Stimulated activated CD4-positive, alpha-beta T cell treated with anti-CD3 and anti-CD28 coated beads, TNF-alpha, amount 100 ng/mL, for 4 hours (primary cell): ENCODE measurements at regions not wholly inside any gene's neighbourhood (a gene's known extent, or its start where the extent isn't known, plus 50 kb on each side); places are given as distances from the start of the nearest gene placed in this dataset.
A peak's percentile ranks its signal among the peaks of the same experiment; 100 is the strongest.
"Not testable (repeated sequence)": the region's sequence is repeated elsewhere in the genome, so short reads cannot be mapped to it uniquely, and the experiment has no call there.

ENCODE experiments used
- DNase-seq, 3 experiments: peaks; one replicate each; pipeline ENCODE4 v3.0.0-alpha.2; 2020; ENCODE audit warnings: low read depth in 3 of 3

GRCh38 chr2:16756831-16757644, 91.4 kb upstream of the CYRIA start:
- DNase-seq = peak; percentile 10 to 31 (median 16)

DNA sequence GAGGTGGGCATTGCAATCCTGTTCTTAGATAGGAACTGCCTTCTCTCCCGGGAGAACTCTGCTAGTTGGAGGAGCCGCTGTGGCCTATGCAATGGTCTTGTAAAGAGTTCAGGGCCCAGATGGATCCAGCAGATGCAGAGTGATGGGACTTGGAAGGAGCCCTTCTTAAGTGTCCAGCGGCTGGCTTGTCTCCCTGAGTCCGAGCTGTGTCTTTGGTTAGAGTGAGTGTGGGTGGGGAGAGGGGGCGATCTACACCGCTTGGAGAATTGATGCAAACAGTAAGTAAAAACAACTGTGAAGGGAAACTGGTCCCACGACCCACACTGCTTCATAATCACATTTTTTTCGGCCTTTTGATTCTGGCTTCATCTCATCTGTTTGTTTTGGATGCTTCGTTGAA, 89.8 kb upstream of the CYRIA start:
- no peak for DNase-seq

DNA sequence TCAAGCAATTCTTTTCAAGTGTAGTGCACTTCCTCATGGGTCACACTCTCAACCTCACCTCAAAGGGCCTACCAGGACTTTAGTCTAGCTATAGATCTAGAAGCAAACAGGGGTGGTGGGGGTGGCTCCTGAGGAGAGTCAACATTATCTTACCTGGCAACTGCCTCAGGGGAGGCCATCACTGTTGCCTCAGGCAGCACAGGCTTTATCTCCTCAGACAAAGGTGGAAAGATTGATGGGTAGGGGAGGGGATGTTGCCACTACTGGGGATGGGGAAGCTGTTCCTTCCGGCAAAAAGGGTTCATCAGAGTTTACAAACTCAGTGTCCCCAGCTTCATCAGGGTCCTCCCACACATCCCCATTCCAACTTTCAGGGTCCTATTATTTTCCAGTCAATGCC, 87.4 kb upstream of the CYRIA start:
- not testable (repeated sequence) for DNase-seq

- not testable (repeated sequence) for DNase-seq
Measured at GRCh38 chr2:16750925-16751214, 85.2 kb upstream of the CYRIA start.

DNA sequence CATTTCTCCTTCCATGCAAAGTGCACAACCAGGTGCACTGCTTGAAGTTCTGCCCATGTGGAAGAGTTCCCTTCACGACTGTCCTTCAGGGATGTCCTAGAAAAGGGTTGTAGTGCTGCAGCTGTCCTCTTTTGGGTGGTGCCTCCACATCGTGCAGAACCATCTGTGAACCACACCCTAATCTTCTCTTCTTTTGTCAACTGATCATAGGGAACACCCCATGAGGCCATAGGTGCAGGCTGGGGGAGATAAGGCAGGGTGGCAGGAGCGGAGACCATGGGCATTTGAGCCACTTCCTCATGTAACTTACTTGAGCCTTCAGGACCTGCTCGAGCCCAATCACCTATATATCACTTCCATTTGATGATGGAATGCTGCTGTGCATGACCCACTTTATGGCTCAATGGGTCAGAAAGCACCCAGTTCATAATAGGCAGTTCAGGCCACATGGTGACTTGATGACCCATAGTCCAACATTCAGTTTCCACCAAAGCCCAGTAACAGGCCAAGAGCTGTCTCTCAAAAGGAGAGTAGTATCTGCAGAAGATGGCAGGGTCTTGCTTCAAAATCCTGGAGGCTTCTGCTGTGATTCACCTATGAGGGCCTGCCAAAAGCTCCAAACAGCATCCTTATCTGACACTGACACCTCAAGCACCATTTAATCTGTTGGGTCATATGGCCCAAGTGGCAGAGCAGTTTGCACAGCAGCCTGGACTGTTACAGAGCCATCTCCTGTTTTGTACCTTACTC, 84.7 kb upstream of the CYRIA start:
- no peak for DNase-seq

DNA sequence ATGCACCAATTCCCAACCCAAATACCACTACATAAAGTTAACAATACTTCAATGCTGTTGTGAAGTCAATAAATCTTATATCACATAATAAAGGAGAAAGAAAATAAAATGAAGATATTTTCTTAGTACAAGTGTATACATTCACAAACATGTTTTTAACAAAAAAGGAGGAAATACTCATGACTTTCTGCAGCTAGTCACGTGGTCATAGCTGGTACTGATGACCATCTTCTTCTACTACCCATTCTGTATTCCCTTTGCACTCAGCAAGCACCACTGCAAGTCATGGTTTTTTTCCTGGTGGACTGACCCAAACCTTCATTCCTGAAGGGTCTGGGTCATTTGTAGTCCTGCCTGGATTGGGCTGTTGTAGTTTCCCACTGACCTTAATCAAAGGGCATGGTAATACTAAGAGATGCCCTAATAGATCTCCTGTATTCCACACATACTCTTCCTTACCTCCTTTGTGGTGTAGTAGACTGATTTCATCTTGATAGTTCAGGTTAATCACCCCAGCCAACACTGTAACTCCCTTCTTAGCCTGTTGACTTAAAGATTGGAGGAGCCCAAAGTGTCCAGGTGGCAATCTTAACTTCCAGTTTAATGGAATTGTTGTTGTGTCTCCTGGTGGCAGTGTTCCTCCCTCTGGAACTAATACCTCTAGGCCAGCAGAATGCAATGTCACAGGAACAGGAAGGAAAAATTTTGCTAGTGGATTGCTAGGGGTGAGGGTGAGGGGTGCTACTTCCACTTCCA, 83.1 kb upstream of the CYRIA start:
- not testable (repeated sequence) for DNase-seq

DNA sequence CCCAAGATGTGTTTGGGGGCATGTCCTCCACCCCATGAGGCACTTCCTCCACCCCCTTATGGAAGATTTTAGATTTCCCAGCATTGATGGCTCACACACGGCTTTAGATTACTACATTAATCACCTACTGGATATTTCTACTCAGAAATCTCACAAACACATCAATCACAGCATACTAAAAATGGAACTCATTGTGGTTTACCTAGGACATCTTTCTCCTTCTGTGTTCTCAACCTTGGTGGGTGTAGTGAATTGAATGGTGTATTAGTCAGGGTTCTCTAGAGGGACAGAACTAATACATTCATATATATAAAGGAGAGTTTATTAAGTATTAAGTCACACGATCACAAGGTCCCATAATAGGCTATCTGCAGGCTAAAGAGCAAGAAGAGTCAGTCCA, 82.1 kb upstream of the CYRIA start:
- no peak for DNase-seq

DNA sequence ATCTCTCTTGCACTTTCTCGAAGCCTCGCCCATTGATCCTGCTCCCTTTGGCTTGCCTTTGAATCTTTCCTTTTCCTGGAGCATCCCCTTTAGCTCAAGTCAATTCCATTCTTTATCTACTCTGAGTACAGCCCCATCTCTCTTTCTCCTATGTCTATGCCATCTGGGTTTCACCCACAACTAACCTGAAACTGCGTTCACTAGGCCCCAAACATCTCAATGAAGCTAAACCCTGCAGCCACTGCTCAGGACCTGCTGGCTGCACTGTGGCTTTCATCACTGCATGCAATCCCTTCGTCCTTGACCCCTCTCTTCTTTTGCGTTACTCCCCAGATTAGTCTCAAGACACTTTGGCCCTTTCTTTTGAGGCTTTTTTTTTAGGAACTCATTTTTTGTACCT, 81.6 kb upstream of the CYRIA start:
- no peak for DNase-seq

- DNase-seq = no peak
Measured at GRCh38 chr2:16746833-16747232, 81.2 kb upstream of the CYRIA start.

DNA sequence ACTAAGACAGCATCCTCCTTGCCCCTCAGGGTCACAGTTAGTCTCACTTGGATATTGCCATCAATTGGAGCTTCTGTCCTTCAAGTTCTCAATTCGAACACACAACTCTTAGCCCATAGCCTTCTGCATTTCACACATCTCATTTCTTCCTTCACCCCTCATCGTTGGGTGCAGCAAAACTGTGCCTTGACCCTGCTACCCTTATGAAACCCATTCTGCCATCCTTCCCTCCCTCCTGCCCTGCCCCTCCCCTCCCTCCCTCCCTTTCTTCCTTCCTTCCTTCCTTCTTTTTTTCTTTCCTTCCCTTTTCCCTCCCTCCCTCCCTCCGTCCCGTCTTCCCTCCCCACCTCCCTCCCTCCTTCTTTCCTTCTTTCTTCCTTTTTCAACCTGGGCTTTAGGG, 80.7 kb upstream of the CYRIA start:
- no peak for DNase-seq

GRCh38 chr2:16745466-16745865, 79.8 kb upstream of the CYRIA start:
- DNase-seq = no peak

DNA sequence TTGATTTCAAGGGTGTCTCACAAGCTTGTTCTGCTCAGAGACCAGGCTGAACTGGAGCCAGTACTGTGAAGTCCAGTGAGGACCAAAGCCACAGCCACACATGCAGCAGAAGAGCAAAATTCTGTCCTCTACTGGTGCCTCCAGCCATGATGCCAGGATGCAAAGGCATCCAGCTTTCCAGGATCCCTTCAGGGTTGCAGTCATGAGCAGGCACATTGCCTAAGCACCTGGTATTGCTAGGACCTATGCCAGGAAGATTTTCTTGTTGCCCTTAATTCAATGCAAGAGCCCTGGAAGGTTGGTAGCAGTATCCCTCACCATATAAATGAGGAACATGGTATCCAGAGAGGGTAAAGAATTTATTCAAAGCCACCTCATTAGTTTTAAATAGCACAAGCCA, 78.9 kb upstream of the CYRIA start:
- DNase-seq = no peak

DNA sequence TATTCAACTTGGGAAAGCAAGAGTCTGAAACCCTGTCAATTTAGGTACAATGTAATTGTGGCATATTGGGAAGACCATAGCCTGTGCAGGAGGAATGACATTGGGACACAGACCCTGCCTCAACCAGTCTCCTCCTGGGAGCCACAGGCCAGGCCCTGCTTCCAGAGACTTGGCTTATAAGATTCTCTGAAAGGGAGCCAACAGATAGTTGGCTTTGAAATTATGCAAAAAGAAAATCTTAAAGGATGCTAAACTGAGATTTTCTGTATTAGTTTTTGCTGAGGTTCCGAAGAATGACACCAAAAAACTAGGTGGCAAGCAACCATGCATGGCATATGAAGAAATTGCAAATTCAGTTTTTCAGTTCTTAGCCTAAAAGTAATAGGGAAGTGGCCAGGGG, 76.4 kb upstream of the CYRIA start:
- no peak for DNase-seq

- no peak for DNase-seq
Measured at GRCh38 chr2:16741498-16741897, 75.9 kb upstream of the CYRIA start.

DNA sequence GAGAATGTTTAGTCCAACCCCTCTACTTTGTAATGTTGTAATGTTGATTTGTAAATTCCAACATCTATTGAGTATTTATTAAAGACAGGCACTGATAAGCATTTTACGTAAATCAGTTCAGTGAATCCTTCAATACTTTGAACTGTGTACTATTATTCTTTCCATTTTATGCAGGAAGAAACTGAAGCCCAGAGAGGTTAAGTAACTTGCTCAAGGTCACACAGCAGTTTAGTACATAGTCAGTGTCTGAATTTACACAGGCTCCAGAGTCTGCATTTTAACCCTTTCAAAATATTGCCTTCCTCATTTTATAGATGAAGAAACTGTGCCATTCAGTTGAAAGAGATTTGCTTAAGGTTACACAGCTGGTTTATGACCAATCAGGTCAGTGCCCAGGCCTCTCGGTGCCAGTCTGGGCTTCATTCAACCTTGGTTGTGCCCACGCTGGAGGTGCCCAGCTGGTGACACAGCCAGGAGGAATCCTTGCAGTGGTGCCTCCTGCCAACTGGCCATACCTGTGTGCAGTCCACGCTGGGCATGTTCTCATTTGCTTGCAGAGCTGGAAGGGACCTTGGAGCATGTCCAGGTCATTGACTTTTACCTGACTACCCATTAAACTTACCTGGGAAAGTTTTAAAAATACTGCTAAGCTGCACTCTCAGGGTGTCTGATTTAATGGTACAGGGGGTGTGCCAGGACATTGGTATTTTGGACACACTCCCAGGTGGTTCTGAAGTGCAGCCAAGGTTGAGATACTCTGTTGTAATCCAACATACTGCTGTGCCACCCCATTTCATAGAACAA, 74.3 kb upstream of the CYRIA start:
- DNase-seq = no peak

- DNase-seq = no peak
Measured at GRCh38 chr2:16738361-16739225, 73.0 kb upstream of the CYRIA start.

GRCh38 chr2:16737812-16738211, 72.2 kb upstream of the CYRIA start:
- DNase-seq = no peak

DNA sequence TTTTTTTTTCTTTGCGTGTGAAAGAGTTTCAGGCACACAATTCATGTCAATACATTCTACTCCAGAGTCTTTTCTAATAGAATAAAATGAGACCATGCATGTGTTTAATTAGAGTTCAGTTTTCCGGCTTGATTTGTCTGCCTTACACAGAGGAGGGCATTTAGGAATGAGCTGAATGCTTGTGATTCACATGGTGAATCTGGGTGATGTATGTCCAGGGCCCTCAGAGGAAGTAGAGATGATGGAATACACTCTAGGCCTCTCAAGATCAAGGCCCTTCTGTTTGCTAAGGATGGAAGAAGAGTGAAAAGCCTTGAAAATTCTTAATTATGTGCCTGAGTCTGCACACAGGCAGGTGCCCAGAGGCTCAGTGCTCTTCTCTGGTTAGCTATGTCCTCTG, 71.0 kb upstream of the CYRIA start:
- DNase-seq = no peak

DNA sequence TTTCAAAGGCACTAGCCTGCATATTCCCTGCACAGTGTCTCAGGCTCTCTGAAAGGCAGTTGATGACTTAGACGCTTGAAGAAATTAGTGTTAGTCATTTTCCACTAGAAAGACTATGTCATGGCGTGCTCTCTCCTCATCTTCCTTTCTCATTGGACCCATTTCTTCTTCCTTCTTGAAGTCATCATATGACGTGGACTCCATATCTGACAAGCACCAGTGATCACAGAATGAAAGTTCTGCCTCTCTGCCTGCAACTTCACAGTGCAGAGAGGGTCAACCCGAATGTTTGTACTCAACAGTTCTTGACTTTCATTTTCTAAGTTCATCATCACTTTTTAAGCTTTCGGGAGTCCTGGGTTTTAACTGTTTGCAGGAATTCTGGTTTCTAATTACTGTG, 63.7 kb upstream of the CYRIA start:
- DNase-seq = no peak

DNA sequence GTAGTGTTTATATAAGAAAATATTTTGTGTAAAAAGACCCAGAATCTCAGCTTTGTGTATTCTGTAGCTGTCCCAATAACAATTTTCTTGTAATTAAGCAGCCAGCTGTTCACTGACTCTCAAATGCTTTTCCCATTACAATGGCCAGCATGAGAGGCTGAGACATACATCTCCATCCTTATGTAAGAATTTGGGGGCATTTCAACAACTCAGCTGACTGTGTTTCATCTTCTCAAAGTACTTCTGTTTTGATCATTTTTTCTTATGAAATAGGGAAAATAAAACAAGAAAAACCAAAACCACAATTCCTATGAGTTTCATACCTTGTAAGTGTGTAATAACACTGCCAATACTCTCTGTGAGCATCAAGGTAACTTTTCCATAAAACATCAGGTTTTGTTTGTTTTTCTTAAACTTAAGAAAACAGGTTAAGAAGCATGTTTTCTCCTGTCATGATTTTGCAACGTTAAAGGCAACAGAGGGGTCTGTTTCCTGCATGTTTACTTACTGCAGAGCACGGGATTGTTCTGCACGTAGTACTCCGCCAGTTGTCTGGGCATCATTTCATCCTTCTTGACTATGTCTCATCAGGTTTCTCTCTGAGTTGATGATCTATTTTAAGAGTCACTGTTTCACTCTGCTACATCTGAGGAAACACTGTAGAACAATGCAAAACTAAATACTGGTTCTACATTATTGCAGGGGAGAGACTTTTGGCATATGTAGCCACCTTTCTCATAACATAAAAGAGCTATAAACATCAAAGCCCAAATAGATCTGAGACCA, 62.9 kb upstream of the CYRIA start:
- DNase-seq = no peak
